Fibroblast of lung (primary cell): ENCODE measurements at regions not wholly inside any gene's neighbourhood (a gene's known extent, or its start where the extent isn't known, plus 50 kb on each side); places are given as distances from the start of the nearest gene placed in this dataset.

Experiments used
- EZH2 ChIP-seq: IDR thresholded peaks from 2 replicates; pipeline ENCODE4 v1.5.1; 2012; ENCODE audit warnings: low read length, control low read depth, mild to moderate bottlenecking; ENCODE audit errors: missing control alignments
- TF ChIP-seq, protein P1 (sequence below), 2 donors: IDR thresholded peaks in 1 of 2; conservative IDR thresholded peaks in 1 of 2; 1 replicate in 1 of 2; 2 replicates in 1 of 2; pipeline ENCODE4 v1.5.1; 2011 to 2012; ENCODE audit warnings: low read length in 2 of 2, control low read depth in 1 of 2, inconsistent platforms in 1 of 2, low read depth in 1 of 2, mild to moderate bottlenecking in 1 of 2

DNA sequence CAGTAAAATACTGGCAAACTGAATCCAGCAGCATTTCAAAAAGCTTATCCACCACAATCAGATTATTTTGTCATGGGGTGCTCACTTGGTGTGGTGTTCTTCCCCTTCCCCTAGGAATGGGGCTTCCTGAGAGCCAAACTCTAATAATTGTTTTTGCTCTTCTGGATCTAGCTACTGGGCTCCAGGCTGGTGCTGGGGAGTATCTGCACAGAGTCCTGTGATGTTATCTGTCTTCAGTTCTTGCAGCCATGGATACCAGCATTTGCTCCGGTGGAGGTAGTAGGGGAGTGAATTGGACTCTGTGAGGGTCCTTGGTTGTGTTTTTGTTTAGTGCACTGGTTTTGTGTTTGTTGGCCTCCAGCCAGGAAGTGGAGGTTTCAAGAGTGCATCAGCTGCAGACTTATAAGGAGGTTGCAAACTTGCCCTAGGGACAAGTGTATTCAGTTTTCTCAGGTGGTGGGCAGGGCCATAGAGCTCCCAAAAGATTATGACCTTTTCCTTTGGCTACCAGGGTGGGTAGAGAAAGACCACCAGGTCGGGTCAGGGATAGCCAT, 308.5 kb upstream of the MAGI2 start:
- TF ChIP-seq, protein P1, sequence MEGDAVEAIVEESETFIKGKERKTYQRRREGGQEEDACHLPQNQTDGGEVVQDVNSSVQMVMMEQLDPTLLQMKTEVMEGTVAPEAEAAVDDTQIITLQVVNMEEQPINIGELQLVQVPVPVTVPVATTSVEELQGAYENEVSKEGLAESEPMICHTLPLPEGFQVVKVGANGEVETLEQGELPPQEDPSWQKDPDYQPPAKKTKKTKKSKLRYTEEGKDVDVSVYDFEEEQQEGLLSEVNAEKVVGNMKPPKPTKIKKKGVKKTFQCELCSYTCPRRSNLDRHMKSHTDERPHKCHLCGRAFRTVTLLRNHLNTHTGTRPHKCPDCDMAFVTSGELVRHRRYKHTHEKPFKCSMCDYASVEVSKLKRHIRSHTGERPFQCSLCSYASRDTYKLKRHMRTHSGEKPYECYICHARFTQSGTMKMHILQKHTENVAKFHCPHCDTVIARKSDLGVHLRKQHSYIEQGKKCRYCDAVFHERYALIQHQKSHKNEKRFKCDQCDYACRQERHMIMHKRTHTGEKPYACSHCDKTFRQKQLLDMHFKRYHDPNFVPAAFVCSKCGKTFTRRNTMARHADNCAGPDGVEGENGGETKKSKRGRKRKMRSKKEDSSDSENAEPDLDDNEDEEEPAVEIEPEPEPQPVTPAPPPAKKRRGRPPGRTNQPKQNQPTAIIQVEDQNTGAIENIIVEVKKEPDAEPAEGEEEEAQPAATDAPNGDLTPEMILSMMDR (conservative IDR thresholded peaks at IDR 0.05 in 1 of 2, IDR thresholded peaks at IDR 0.05 in 1 of 2; ENCODE audit: low read depth in 1 of 2, low read length in 2 of 2), result no peak
- no peak for TF ChIP-seq EZH2
